HEK293 (cell line): ENCODE measurements at regions not wholly inside any gene's neighbourhood (a gene's known extent, or its start where the extent isn't known, plus 50 kb on each side); places are given as distances from the start of the nearest gene placed in this dataset.

ENCODE experiments used
- CTCF ChIA-PET: fragments of 350-600 bp; formaldehyde crosslinking; extraction: SDS; loops from one replicate; lab custom pipeline; 2021; ENCODE audit warnings: antibody characterized with exemption; lab: Yijun Ruan, JAX
- POLR2A ChIA-PET: fragments of 300-600 bp; formaldehyde crosslinking; extraction: SDS; loops from one replicate; lab custom pipeline; 2020; ENCODE audit warnings: antibody characterized with exemption, inconsistent platforms; lab: Yijun Ruan, JAX
- H3K27ac ChIP-seq: fragments of 200-500 bp; sonication (Bioruptor generic); 2 replicates; pipeline ENCODE4 v1.5.1; 2014; ENCODE audit warnings: low read depth, low read length, control low read depth, inconsistent platforms; ENCODE audit errors: extremely low read depth
- H3K36me3 ChIP-seq, 2 experiments: fragments of 200-500 bp in 1 of 2; sonication (Bioruptor generic) in 1 of 2; 1 replicate in 1 of 2; 2 replicates in 1 of 2; pipeline ENCODE4 v1.5.1; 2014 to 2017; ENCODE audit warnings: inconsistent platforms in 2 of 2, low read length in 2 of 2; ENCODE audit not compliant: control insufficient read depth in 2 of 2, insufficient read depth in 1 of 2
- H3K4me1 ChIP-seq: fragments of 200-500 bp; sonication (Bioruptor generic); 2 replicates; pipeline ENCODE4 v1.5.1; 2014; ENCODE audit warnings: mild to moderate bottlenecking, low read length, inconsistent platforms; ENCODE audit not compliant: control insufficient read depth, insufficient read depth
- H3K4me3 ChIP-seq: 2 replicates; pipeline ENCODE4 v1.5.1; 2011; ENCODE audit warnings: low read depth, mild to moderate bottlenecking, control low read depth, low read length, moderate library complexity
- H3K9me3 ChIP-seq: fragments of 200-500 bp; sonication (Bioruptor generic); 2 replicates; pipeline ENCODE4 v1.5.1; 2014; ENCODE audit warnings: low read depth, low read length, inconsistent platforms; ENCODE audit not compliant: control insufficient read depth, insufficient read depth
- FEZF1 ChIP-seq: fragments of 450-650 bp; formaldehyde crosslinking; IDR thresholded peaks from 2 replicates; pipeline ENCODE4 v1.5.1; 2016; ENCODE audit warnings: missing biosample characterization, missing genetic modification characterization
- IKZF3 ChIP-seq: fragments of 450-650 bp; IDR thresholded peaks from 2 replicates; pipeline ENCODE4 v1.5.0; 2018; ENCODE audit warnings: missing biosample characterization, mild to moderate bottlenecking, missing genetic modification characterization, moderate library complexity
- SCRT2 ChIP-seq: fragments of 450-650 bp; formaldehyde crosslinking; IDR thresholded peaks from 2 replicates; pipeline ENCODE4 v1.5.1; 2016; ENCODE audit warnings: missing biosample characterization, missing genetic modification characterization
- SETDB1 ChIP-seq: IDR thresholded peaks from one replicate; pipeline ENCODE4 v1.6.1; 2017; ENCODE audit warnings: mild to moderate bottlenecking, low read length, moderate library complexity, mixed read lengths; ENCODE audit not compliant: insufficient read length
- YY1 ChIP-seq: fragments of 450-650 bp; formaldehyde crosslinking; IDR thresholded peaks from 2 replicates; pipeline ENCODE4 v1.5.1; 2018; ENCODE audit warnings: missing biosample characterization, missing genetic modification characterization
- ZBTB20 ChIP-seq: fragments of 450-650 bp; formaldehyde crosslinking; IDR thresholded peaks from 2 replicates; pipeline ENCODE4 v1.5.1; 2016; ENCODE audit warnings: missing biosample characterization, missing genetic modification characterization
- ZFP3 ChIP-seq: fragments of 450-650 bp; formaldehyde crosslinking; IDR thresholded peaks from 2 replicates; pipeline ENCODE4 v1.5.1; 2016; ENCODE audit warnings: low read depth, missing biosample characterization, missing genetic modification characterization
- ZFP37 ChIP-seq: fragments of 450-650 bp; formaldehyde crosslinking; IDR thresholded peaks from 2 replicates; pipeline ENCODE4 v1.5.1; 2016; ENCODE audit warnings: missing biosample characterization, missing genetic modification characterization
- ZNF114 ChIP-seq: fragments of 450-650 bp; formaldehyde crosslinking; IDR thresholded peaks from 2 replicates; pipeline ENCODE4 v1.5.0; 2017; ENCODE audit warnings: missing biosample characterization, missing genetic modification characterization
- ZNF174 ChIP-seq: fragments of 450-650 bp; formaldehyde crosslinking; IDR thresholded peaks from 2 replicates; pipeline ENCODE4 v1.5.0; 2017; ENCODE audit warnings: missing biosample characterization, mild to moderate bottlenecking, missing genetic modification characterization
- ZNF341 ChIP-seq: fragments of 450-650 bp; formaldehyde crosslinking; IDR thresholded peaks from 2 replicates; pipeline ENCODE4; 2016; ENCODE audit warnings: low read depth, missing biosample characterization, missing genetic modification characterization
- ZNF426 ChIP-seq: fragments of 450-650 bp; formaldehyde crosslinking; IDR thresholded peaks from 2 replicates; pipeline ENCODE4 v1.5.1; 2017; ENCODE audit warnings: missing biosample characterization, missing genetic modification characterization, mild to moderate bottlenecking, inconsistent platforms, moderate library complexity
- ZNF530 ChIP-seq: fragments of 450-650 bp; formaldehyde crosslinking; IDR thresholded peaks from 2 replicates; pipeline ENCODE4 v1.5.1; 2016; ENCODE audit warnings: low read depth, missing biosample characterization, missing genetic modification characterization
- ZNF558 ChIP-seq: fragments of 450-650 bp; formaldehyde crosslinking; IDR thresholded peaks from 2 replicates; pipeline ENCODE4 v1.5.1; 2016; ENCODE audit warnings: missing biosample characterization, missing genetic modification characterization
- ZNF596 ChIP-seq: fragments of 450-650 bp; IDR thresholded peaks from 2 replicates; pipeline ENCODE4 v1.5.0; 2018; ENCODE audit warnings: missing biosample characterization, mild to moderate bottlenecking, missing genetic modification characterization, moderate library complexity
- ZNF776 ChIP-seq: fragments of 450-650 bp; formaldehyde crosslinking; IDR thresholded peaks from 2 replicates; pipeline ENCODE4 v1.5.0; 2017; ENCODE audit warnings: missing biosample characterization, missing genetic modification characterization, borderline replicate concordance
- ZXDB ChIP-seq: fragments of 450-650 bp; formaldehyde crosslinking; IDR thresholded peaks from 2 replicates; pipeline ENCODE4 v1.5.1; 2016; ENCODE audit warnings: missing biosample characterization, missing genetic modification characterization
- TF ChIP-seq, protein P1 (sequence below): fragments of 450-650 bp; formaldehyde crosslinking; IDR thresholded peaks from 2 replicates; pipeline ENCODE4 v1.5.1; 2016; ENCODE audit warnings: missing biosample characterization, missing genetic modification characterization, low read depth
- TF ChIP-seq, protein P2 (sequence below): fragments of 450-650 bp; formaldehyde crosslinking; IDR thresholded peaks from 2 replicates; pipeline ENCODE4 v1.5.1; 2016; ENCODE audit warnings: missing biosample characterization, missing genetic modification characterization
- TF ChIP-seq, protein P3 (sequence below): fragments of 450-650 bp; formaldehyde crosslinking; IDR thresholded peaks from 2 replicates; pipeline ENCODE4 v1.5.1; 2016; ENCODE audit warnings: missing biosample characterization, missing genetic modification characterization, borderline replicate concordance
- TF ChIP-seq, protein P4 (sequence below): fragments of 450-650 bp; formaldehyde crosslinking; IDR thresholded peaks from 2 replicates; pipeline ENCODE4 v1.5.1; 2017; ENCODE audit warnings: missing biosample characterization, missing genetic modification characterization
- TF ChIP-seq, protein P5 (sequence below): fragments of 450-650 bp; IDR thresholded peaks from 2 replicates; pipeline ENCODE4 v1.5.1; 2018; ENCODE audit warnings: missing biosample characterization, missing genetic modification characterization
- TF ChIP-seq, protein P6 (sequence below): fragments of 450-650 bp; formaldehyde crosslinking; IDR thresholded peaks from 2 replicates; pipeline ENCODE4 v1.5.1; 2017; ENCODE audit warnings: missing biosample characterization, missing genetic modification characterization
- TF ChIP-seq, protein P7 (sequence below): fragments of 450-650 bp; formaldehyde crosslinking; IDR thresholded peaks from 2 replicates; pipeline ENCODE4 v1.5.1; 2016; ENCODE audit warnings: missing biosample characterization, missing genetic modification characterization

DNA sequence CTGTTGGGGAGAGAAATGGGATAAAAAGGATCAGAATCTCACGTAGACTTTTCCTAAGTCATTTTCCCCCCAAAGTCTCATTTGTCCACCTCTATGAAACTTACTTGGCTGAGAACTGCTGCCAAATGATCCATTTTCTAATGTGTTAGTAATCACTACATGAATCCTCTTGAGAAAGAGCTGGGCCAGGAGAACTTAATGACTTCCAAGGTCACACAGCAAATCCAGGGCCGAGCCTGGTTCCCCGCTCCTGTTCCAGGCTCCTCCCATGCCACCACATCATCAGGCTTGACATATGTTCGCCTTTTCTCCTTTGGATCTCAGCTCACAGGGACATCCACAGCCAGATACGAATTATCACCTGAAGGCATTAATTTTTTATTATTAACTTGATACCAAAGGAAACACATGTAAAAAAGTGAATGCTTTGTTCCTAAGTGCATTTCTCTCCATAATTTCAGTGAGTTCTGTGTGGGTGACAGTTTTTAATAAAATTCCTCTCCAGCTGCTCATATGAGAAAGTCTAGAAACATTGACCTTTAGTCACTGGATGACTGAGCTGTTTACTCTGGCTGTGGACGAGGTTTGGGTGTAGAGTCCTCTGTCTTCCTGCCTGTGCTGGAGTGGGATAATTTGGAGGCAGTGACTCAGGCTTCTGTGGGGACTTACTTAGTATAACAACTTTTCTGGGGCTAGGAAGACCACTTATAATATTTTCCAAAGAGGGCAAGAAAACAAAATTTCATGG, 276.3 kb downstream of the PAX1 start (continued):
- TF ChIP-seq, protein P1, sequence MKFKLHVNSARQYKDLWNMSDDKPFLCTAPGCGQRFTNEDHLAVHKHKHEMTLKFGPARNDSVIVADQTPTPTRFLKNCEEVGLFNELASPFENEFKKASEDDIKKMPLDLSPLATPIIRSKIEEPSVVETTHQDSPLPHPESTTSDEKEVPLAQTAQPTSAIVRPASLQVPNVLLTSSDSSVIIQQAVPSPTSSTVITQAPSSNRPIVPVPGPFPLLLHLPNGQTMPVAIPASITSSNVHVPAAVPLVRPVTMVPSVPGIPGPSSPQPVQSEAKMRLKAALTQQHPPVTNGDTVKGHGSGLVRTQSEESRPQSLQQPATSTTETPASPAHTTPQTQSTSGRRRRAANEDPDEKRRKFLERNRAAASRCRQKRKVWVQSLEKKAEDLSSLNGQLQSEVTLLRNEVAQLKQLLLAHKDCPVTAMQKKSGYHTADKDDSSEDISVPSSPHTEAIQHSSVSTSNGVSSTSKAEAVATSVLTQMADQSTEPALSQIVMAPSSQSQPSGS (tag by site-specific recombination): no peak
- TF ChIP-seq ZNF558 (tag by site-specific recombination): no peak

DNA sequence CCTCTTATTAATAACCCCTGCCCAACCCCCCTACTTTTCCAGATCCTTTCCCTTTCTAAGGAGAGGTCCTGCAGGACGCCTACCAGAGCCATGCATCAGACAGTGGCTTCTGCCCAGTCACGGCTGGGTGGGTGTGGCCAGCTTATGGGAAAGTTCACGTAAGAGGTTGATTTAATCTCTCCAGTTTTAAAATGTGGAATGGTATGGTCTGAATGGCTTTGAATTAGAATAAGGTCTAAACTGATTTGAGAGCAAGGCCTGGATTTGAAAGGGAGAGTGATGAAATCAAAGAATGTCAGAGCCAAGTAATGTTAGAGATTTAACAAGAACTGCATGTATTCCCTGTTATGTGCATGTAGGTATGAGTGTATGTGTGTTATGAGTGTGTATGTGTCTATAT, 275.7 kb downstream of the PAX1 start:
- H3K9me3 ChIP-seq: no peaks in the 10 kb centered on the region
- TF ChIP-seq SCRT2 (no peak), ZNF530 (no peak), SETDB1 (no peak), ZNF426 (tag by site-specific recombination) (no peak), ZBTB20 (tag by site-specific recombination) (no peak), YY1 (tag by site-specific recombination) (no peak)
- TF ChIP-seq, protein P2, sequence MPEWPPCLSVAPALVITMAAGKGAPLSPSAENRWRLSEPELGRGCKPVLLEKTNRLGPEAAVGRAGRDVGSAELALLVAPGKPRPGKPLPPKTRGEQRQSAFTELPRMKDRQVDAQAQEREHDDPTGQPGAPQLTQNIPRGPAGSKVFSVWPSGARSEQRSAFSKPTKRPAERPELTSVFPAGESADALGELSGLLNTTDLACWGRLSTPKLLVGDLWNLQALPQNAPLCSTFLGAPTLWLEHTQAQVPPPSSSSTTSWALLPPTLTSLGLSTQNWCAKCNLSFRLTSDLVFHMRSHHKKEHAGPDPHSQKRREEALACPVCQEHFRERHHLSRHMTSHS: no peak
- TF ChIP-seq, protein P3, sequence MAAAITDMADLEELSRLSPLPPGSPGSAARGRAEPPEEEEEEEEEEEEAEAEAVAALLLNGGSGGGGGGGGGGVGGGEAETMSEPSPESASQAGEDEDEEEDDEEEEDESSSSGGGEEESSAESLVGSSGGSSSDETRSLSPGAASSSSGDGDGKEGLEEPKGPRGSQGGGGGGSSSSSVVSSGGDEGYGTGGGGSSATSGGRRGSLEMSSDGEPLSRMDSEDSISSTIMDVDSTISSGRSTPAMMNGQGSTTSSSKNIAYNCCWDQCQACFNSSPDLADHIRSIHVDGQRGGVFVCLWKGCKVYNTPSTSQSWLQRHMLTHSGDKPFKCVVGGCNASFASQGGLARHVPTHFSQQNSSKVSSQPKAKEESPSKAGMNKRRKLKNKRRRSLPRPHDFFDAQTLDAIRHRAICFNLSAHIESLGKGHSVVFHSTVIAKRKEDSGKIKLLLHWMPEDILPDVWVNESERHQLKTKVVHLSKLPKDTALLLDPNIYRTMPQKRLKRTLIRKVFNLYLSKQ (tag by site-specific recombination): no peak
- CTCF ChIA-PET: no interaction called here
- no peak overlapping the region for H3K27ac ChIP-seq
- H3K4me1 ChIP-seq: no peaks in the 10 kb centered on the region; the same call in 1 of the 2 replicates
- H3K4me3 ChIP-seq: no peak overlapping the region
- POLR2A ChIA-PET: no interaction called here
- no peaks in the 10 kb centered on the region for H3K36me3 ChIP-seq

DNA sequence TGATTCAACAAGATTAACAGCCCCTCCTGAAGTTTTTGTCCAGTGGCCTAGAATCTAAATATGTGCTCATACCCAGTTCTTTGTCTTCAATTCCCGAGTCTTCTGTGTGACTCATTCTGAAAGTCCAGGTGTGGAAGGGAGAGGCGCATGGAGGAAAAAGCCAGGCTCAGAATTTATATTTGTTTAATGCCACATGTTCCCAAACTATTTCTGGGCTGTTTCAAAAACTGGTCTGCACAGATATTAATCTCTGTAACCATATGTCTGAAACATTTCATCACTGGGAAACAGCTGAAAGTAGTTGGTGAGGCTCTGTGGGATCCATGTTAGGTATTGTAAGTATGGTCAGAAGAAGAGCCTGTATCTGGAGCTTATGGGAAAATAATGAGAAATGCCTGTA, 266.0 kb downstream of the PAX1 start:
- Histone ChIP-seq H3K4me1 (no peaks in the 10 kb centered on the region), H3K9me3 (no peaks in the 10 kb centered on the region), H3K27ac (no peak overlapping the region), H3K4me3 (no peak overlapping the region), H3K36me3 (no peaks in the 10 kb centered on the region)
- ChIA-PET CTCF (no interaction called here), POLR2A (no interaction called here)
- TF ChIP-seq IKZF3 (tag by site-specific recombination) (no peak), ZNF114 (tag by site-specific recombination) (no peak), ZNF341 (no peak), FEZF1 (tag by site-specific recombination) (no peak), ZNF558 (tag by site-specific recombination) (no peak), ZXDB (tag by site-specific recombination) (no peak), ZFP37 (tag by site-specific recombination) (no peak), ZFP3 (tag by site-specific recombination) (no peak), ZNF776 (no peak), ZNF596 (no peak), ZNF174 (tag by site-specific recombination) (no peak)
- TF ChIP-seq, protein P4, sequence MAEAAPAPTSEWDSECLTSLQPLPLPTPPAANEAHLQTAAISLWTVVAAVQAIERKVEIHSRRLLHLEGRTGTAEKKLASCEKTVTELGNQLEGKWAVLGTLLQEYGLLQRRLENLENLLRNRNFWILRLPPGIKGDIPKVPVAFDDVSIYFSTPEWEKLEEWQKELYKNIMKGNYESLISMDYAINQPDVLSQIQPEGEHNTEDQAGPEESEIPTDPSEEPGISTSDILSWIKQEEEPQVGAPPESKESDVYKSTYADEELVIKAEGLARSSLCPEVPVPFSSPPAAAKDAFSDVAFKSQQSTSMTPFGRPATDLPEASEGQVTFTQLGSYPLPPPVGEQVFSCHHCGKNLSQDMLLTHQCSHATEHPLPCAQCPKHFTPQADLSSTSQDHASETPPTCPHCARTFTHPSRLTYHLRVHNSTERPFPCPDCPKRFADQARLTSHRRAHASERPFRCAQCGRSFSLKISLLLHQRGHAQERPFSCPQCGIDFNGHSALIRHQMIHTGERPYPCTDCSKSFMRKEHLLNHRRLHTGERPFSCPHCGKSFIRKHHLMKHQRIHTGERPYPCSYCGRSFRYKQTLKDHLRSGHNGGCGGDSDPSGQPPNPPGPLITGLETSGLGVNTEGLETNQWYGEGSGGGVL (tag by site-specific recombination): no peak
- TF ChIP-seq, protein P5, sequence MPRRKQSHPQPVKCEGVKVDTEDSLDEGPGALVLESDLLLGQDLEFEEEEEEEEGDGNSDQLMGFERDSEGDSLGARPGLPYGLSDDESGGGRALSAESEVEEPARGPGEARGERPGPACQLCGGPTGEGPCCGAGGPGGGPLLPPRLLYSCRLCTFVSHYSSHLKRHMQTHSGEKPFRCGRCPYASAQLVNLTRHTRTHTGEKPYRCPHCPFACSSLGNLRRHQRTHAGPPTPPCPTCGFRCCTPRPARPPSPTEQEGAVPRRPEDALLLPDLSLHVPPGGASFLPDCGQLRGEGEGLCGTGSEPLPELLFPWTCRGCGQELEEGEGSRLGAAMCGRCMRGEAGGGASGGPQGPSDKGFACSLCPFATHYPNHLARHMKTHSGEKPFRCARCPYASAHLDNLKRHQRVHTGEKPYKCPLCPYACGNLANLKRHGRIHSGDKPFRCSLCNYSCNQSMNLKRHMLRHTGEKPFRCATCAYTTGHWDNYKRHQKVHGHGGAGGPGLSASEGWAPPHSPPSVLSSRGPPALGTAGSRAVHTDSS: no peak
- TF ChIP-seq, protein P6, sequence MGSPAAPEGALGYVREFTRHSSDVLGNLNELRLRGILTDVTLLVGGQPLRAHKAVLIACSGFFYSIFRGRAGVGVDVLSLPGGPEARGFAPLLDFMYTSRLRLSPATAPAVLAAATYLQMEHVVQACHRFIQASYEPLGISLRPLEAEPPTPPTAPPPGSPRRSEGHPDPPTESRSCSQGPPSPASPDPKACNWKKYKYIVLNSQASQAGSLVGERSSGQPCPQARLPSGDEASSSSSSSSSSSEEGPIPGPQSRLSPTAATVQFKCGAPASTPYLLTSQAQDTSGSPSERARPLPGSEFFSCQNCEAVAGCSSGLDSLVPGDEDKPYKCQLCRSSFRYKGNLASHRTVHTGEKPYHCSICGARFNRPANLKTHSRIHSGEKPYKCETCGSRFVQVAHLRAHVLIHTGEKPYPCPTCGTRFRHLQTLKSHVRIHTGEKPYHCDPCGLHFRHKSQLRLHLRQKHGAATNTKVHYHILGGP (tag by site-specific recombination): no peak
- TF ChIP-seq, protein P7, sequence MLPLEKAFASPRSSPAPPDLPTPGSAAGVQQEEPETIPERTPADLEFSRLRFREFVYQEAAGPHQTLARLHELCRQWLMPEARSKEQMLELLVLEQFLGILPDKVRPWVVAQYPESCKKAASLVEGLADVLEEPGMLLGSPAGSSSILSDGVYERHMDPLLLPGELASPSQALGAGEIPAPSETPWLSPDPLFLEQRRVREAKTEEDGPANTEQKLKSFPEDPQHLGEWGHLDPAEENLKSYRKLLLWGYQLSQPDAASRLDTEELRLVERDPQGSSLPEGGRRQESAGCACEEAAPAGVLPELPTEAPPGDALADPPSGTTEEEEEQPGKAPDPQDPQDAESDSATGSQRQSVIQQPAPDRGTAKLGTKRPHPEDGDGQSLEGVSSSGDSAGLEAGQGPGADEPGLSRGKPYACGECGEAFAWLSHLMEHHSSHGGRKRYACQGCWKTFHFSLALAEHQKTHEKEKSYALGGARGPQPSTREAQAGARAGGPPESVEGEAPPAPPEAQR (tag by site-specific recombination): no peak
